K562 (cell line): ENCODE measurements at regions not wholly inside any gene's neighbourhood (a gene's known extent, or its start where the extent isn't known, plus 50 kb on each side); places are given as distances from the start of the nearest gene placed in this dataset.

Experiments used
- ATAC-seq: fragments of 200-7000 bp; cut with Tn5 transposase; 3 replicates; pipeline ENCODE4 v1.9.1; 2020; ENCODE audit warnings: moderate library complexity
- BruUV-seq: library from RNA; stranded (reverse); fragments of 400-500 nt; replicated peaks from 2 replicates; lab custom pipeline; 2021; lab: Mats Ljungman, UMichigan
- CTCF ChIA-PET: fragments of 300-600 bp; formaldehyde crosslinking; extraction: SDS; loops from one replicate; lab custom pipeline; 2021; ENCODE audit warnings: low intra/inter-chr PET ratio; lab: Yijun Ruan, JAX
- POLR2A ChIA-PET: fragments of 300-600, 350-650 bp; sonication (Branson Sonifier 250); formaldehyde crosslinking; extraction: SDS; loops from one replicate; lab custom pipeline; 2021; ENCODE audit warnings: antibody characterized with exemption, inconsistent platforms; lab: Yijun Ruan, JAX
- DNase-seq, 4 experiments: peaks; one replicate each; pipeline versions ENCODE4 v3.0.0 to v3.0.0-alpha.2; 2011 to 2018; ENCODE audit warnings: low spot score in 3 of 4, mixed read lengths in 3 of 4; ENCODE audit errors: extremely low read depth in 1 of 4
- FAIRE-seq: peaks from 2 replicates; lab custom pipeline; 2011; peaks lifted over from hg19 to GRCh38; lab: Jason Lieb, UNC
- H2AFZ ChIP-seq: 2 replicates; pipeline ENCODE4 v1.6.0; 2011; ENCODE audit warnings: low read depth, low read length, control low read depth, inconsistent platforms
- H3K27ac ChIP-seq: fragments of 200-600 bp; 3 replicates; pipeline ENCODE4 v1.8.0; 2011; ENCODE audit warnings: low read depth, mild to moderate bottlenecking, control low read depth, inconsistent platforms, low read length, moderate library complexity, mixed read lengths; ENCODE audit errors: extremely low read depth
- H3K27me3 ChIP-seq, 2 experiments: fragments of 300-600 bp in 1 of 2; 2 replicates in 1 of 2; 3 replicates in 1 of 2; pipeline versions ENCODE4 v1.6.0 to v1.8.0; 2011; ENCODE audit warnings: inconsistent platforms in 2 of 2, low read length in 2 of 2, mild to moderate bottlenecking in 1 of 2, mixed read lengths in 1 of 2, moderate library complexity in 1 of 2; ENCODE audit not compliant: control insufficient read depth in 2 of 2, insufficient read depth in 2 of 2
- H3K36me3 ChIP-seq: fragments of 300-600 bp; 3 replicates; pipeline ENCODE4 v1.8.0; 2011; ENCODE audit warnings: mild to moderate bottlenecking, low read length, inconsistent platforms; ENCODE audit not compliant: control insufficient read depth, insufficient read depth
- H3K4me1 ChIP-seq, 2 experiments: fragments of 200-600 bp in 1 of 2; replicated peaks in 1 of 2; 2 replicates in 1 of 2; 3 replicates in 1 of 2; pipeline versions ENCODE4 v1.5.1 to v1.8.0; 2011; ENCODE audit warnings: inconsistent platforms in 2 of 2, low read length in 2 of 2, mild to moderate bottlenecking in 1 of 2, mixed read lengths in 1 of 2, moderate library complexity in 1 of 2; ENCODE audit not compliant: control insufficient read depth in 2 of 2, insufficient read depth in 2 of 2
- H3K4me2 ChIP-seq: 2 replicates; pipeline ENCODE4 v1.6.1; 2011; ENCODE audit warnings: low read length, control low read depth, inconsistent platforms, mixed read lengths; ENCODE audit not compliant: insufficient read depth
- H3K4me3 ChIP-seq: fragments of 200-600 bp; sonication (generic), shearing (Covaris generic); 2 replicates; pipeline ENCODE4 v1.5.1; 2016; ENCODE audit warnings: control low read depth, inconsistent platforms
- H3K79me2 ChIP-seq: fragments of 200-600 bp; 3 replicates; pipeline ENCODE4 v1.8.0; 2011; ENCODE audit warnings: low read length, inconsistent platforms; ENCODE audit not compliant: control insufficient read depth, insufficient read depth
- H3K9ac ChIP-seq, 2 experiments: 2 replicates each; pipeline versions ENCODE4 v1.6.0 to v1.6.1; 2011; ENCODE audit warnings: low read depth in 2 of 2, low read length in 2 of 2, control low read depth in 1 of 2, inconsistent platforms in 1 of 2, mild to moderate bottlenecking in 1 of 2, mixed read lengths in 1 of 2; ENCODE audit not compliant: insufficient read depth in 1 of 2
- H3K9me1 ChIP-seq: one replicate; pipeline ENCODE4 v1.6.0; 2011; ENCODE audit warnings: inconsistent platforms, mild to moderate bottlenecking, low read length, moderate library complexity; ENCODE audit not compliant: control insufficient read depth, insufficient read depth
- H3K9me3 ChIP-seq: replicated peaks from 2 replicates; pipeline ENCODE4 v1.5.1; 2011; ENCODE audit warnings: low read depth, low read length, inconsistent platforms; ENCODE audit not compliant: control insufficient read depth, insufficient read depth
- H4K20me1 ChIP-seq: replicated peaks from 2 replicates; pipeline ENCODE4 v1.6.1; 2011; ENCODE audit warnings: low read length, inconsistent platforms, mixed read lengths; ENCODE audit not compliant: control insufficient read depth, insufficient read depth
- CHD2 ChIP-seq: IDR thresholded peaks from 2 replicates; pipeline ENCODE4 v1.6.1; 2011; ENCODE audit warnings: low read depth, low read length
- E2F8 ChIP-seq: fragments of 450-650 bp; IDR thresholded peaks from 2 replicates; pipeline ENCODE4 v1.7.1; 2018; ENCODE audit warnings: mild to moderate bottlenecking, low read depth; ENCODE audit not compliant: partially characterized antibody
- EZH2 ChIP-seq: IDR thresholded peaks from 2 replicates; pipeline ENCODE4 v1.6.1; 2012; ENCODE audit warnings: low read depth, mild to moderate bottlenecking, inconsistent platforms, low read length, borderline replicate concordance
- HDAC2 ChIP-seq: fragments of 450-650 bp; IDR thresholded peaks from 2 replicates; pipeline ENCODE4 v1.6.1; 2016; ENCODE audit warnings: mild to moderate bottlenecking
- HIVEP1 ChIP-seq: fragments of 250-450 bp; sonication (Bioruptor Pico); IDR thresholded peaks from 2 replicates; pipeline ENCODE4 v1.4.0; 2020; ENCODE audit warnings: mild to moderate bottlenecking
- HOMEZ ChIP-seq: fragments of 250-450 bp; sonication (Bioruptor Pico); IDR thresholded peaks from 2 replicates; pipeline ENCODE4 v1.4.0; 2020; ENCODE audit warnings: mild to moderate bottlenecking, moderate library complexity
- MLX ChIP-seq, 2 experiments: fragments of 450-650 bp in 1 of 2; sonication (generic) in 1 of 2; formaldehyde crosslinking; conservative IDR thresholded peaks; 2 replicates each; pipeline versions ENCODE4 v1.4.0 to v1.8.1; 2020 to 2022; ENCODE audit warnings: mild to moderate bottlenecking in 1 of 2, missing genetic modification reagents in 1 of 2
- NFIC ChIP-seq: fragments of 450-650 bp; IDR thresholded peaks from 2 replicates; pipeline ENCODE4 v1.6.1; 2017; ENCODE audit warnings: mild to moderate bottlenecking, inconsistent platforms
- NRF1 ChIP-seq, 2 experiments: fragments of 450-650 bp; IDR thresholded peaks in 1 of 2; conservative IDR thresholded peaks in 1 of 2; 2 replicates each; pipeline ENCODE4 v1.6.1; 2014; ENCODE audit warnings: mild to moderate bottlenecking in 2 of 2
- SNRNP70 ChIP-seq: fragments of 200-400 bp; formaldehyde crosslinking; optimal IDR thresholded peaks from 2 replicates; pipeline ENCODE3; 2017; ENCODE audit warnings: low read depth, low read length
- THRA ChIP-seq: fragments of 450-650 bp; IDR thresholded peaks from 2 replicates; pipeline ENCODE4 v1.6.1; 2017; ENCODE audit warnings: mild to moderate bottlenecking, moderate library complexity
- ZKSCAN1 ChIP-seq: fragments of 150-350 bp; IDR thresholded peaks from 2 replicates; pipeline ENCODE4 v1.6.1; 2016; ENCODE audit warnings: low read depth, low read length
- ZNF584 ChIP-seq: fragments of 200-800 bp; sonication (Bioruptor generic); IDR thresholded peaks from 2 replicates; pipeline ENCODE4 v1.6.1; 2016; ENCODE audit warnings: low read depth, mild to moderate bottlenecking, missing genetic modification characterization, missing compliant biosample characterization
- ZNF639 ChIP-seq, 2 experiments: fragments of 200-800 bp in 1 of 2; sonication (Bioruptor generic) in 1 of 2; sonication (generic) in 1 of 2; formaldehyde crosslinking in 1 of 2; IDR thresholded peaks in 1 of 2; conservative IDR thresholded peaks in 1 of 2; 2 replicates each; pipeline versions ENCODE4 v1.5.0 to v1.6.1; 2016 to 2020; ENCODE audit warnings: missing compliant biosample characterization in 1 of 2, missing genetic modification characterization in 1 of 2, missing genetic modification reagents in 1 of 2
- WGBS: fragments of 100-300 bp; shearing (Covaris generic); methylation state at CpG from one replicate; pipeline ENCODE4 v1.1.6; 2016; ENCODE audit warnings: low coverage, mixed read lengths; ENCODE audit not compliant: insufficient coverage; ENCODE audit errors: missing lambda C conversion rate; 5-methylcytosine and 5-hydroxymethylcytosine counted together
- in situ Hi-C: fragments of 300-500 bp; cut with MboI; formaldehyde crosslinking; loops from 4 replicates; pipeline ENCODE4 v1.15.0; 2018; ENCODE audit warnings: inconsistent platforms, mixed read lengths
- intact Hi-C: fragments of 100-400 bp; cut with micrococcal nuclease; formaldehyde crosslinking; loops from 2 replicates; pipeline ENCODE4 v1.14.2; 2022

GRCh38 chrX:98939456-98939855 is 1470.6 kb downstream of the PCDH19 start:
- no peak for DNase-seq
- 4% methylated on average over 3 of the region's 3 CpGs for WGBS
- FAIRE-seq: no peak
- TF ChIP-seq NFIC: no peak
- TF ChIP-seq EZH2: no peak
- no peak for TF ChIP-seq MLX (CRISPR knock-in tag; conservative IDR thresholded peaks at IDR 0.05)
- no peak for TF ChIP-seq THRA
- no peak for TF ChIP-seq E2F8
- TF ChIP-seq HIVEP1 (CRISPR knock-in tag): no peak
- TF ChIP-seq CHD2: no peak
- TF ChIP-seq ZNF639 (CRISPR knock-in tag; conservative IDR thresholded peaks at IDR 0.05 in 1 of 2, IDR thresholded peaks at IDR 0.05 in 1 of 2): no peak
- TF ChIP-seq ZNF584 (CRISPR knock-in tag): no peak
- no peak for TF ChIP-seq SNRNP70
- no peak for TF ChIP-seq ZKSCAN1
- no peak for TF ChIP-seq HOMEZ (CRISPR knock-in tag)
- no peak for TF ChIP-seq HDAC2
- no peak for TF ChIP-seq NRF1 (conservative IDR thresholded peaks at IDR 0.05 in 1 of 2, IDR thresholded peaks at IDR 0.05 in 1 of 2)

More at GRCh38 chrX:98939456-98939855, 1470.6 kb downstream of the PCDH19 start:
- H3K4me2 ChIP-seq: no peak overlapping the region
- POLR2A ChIA-PET: no interaction called here
- in situ Hi-C loops: no loop called here
- ATAC-seq: no peak
- no peaks in the 10 kb centered on the region for H3K36me3 ChIP-seq
- no peak overlapping the region for H3K9ac ChIP-seq
- no peak overlapping the region for H3K27ac ChIP-seq
- no TSS peak for BruUV-seq
- intact Hi-C loops: no loop called here
- no peaks in the 10 kb centered on the region for H3K27me3 ChIP-seq
- no peaks in the 10 kb centered on the region for H3K9me3 ChIP-seq
- CTCF ChIA-PET: no interaction called here
- no peaks in the 10 kb centered on the region for H3K4me1 ChIP-seq
- H3K79me2 ChIP-seq: no peaks in the 10 kb centered on the region
- H3K4me3 ChIP-seq: no peak overlapping the region
- no peaks in the 10 kb centered on the region for H3K9me1 ChIP-seq
- H2AFZ ChIP-seq: no peak overlapping the region
- no peaks in the 10 kb centered on the region for H4K20me1 ChIP-seq
